Liver (tissue), 8 donors: ENCODE measurements at regions not wholly inside any gene's neighbourhood (a gene's known extent, or its start where the extent isn't known, plus 50 kb on each side); places are given as distances from the start of the nearest gene placed in this dataset.

ENCODE experiments used
- DNase-seq: peaks from one replicate; pipeline ENCODE4 v3.0.0-alpha.2; 2017; ENCODE audit warnings: low spot score
- H3K27ac ChIP-seq, 2 donors: one replicate each; pipeline ENCODE4 v1.7.0; 2013; ENCODE audit warnings: inconsistent platforms in 2 of 2, low read length in 2 of 2, control low read depth in 1 of 2, low read depth in 1 of 2, mild to moderate bottlenecking in 1 of 2
- H3K27me3 ChIP-seq, 4 donors: one replicate each; pipeline versions ENCODE4 v1.6.1 to v1.7.0; 2013; ENCODE audit warnings: low read length in 3 of 4, inconsistent platforms in 1 of 4, mild to moderate bottlenecking in 1 of 4, moderate library complexity in 1 of 4; ENCODE audit not compliant: control insufficient read depth in 4 of 4, insufficient read depth in 4 of 4
- H3K36me3 ChIP-seq, 4 donors: one replicate each; pipeline versions ENCODE4 v1.6.1 to v1.7.0; 2013; ENCODE audit warnings: low read length in 3 of 4, mild to moderate bottlenecking in 3 of 4, low read depth in 1 of 4, moderate library complexity in 1 of 4; ENCODE audit not compliant: control insufficient read depth in 4 of 4, insufficient read depth in 3 of 4
- H3K4me1 ChIP-seq, 4 donors: one replicate each; pipeline versions ENCODE4 v1.6.1 to v1.7.0; 2013; ENCODE audit warnings: low read length in 3 of 4, mild to moderate bottlenecking in 3 of 4, moderate library complexity in 1 of 4; ENCODE audit not compliant: control insufficient read depth in 4 of 4, insufficient read depth in 4 of 4
- H3K4me3 ChIP-seq, 3 donors: one replicate each; pipeline versions ENCODE4 v1.6.1 to v1.7.0; 2013; ENCODE audit warnings: low read length in 3 of 3, control low read depth in 1 of 3, low read depth in 1 of 3, mild to moderate bottlenecking in 1 of 3
- H3K9ac ChIP-seq, 2 donors: one replicate each; pipeline ENCODE4 v1.7.0; 2013; ENCODE audit warnings: low read length in 2 of 2, mild to moderate bottlenecking in 2 of 2, moderate library complexity in 2 of 2, control low read depth in 1 of 2, low read depth in 1 of 2
- H3K9me3 ChIP-seq, 4 donors: one replicate each; pipeline versions ENCODE4 v1.6.1 to v1.7.0; 2013; ENCODE audit warnings: low read length in 3 of 4; ENCODE audit not compliant: control insufficient read depth in 4 of 4
- ATF3 ChIP-seq: IDR thresholded peaks from 2 replicates; pipeline ENCODE4 v1.6.1; 2016; ENCODE audit warnings: antibody characterized with exemption
- CTCF ChIP-seq: fragments of 150-350 bp; IDR thresholded peaks from 2 replicates; pipeline ENCODE4 v1.5.1; 2017; ENCODE audit warnings: improper control_type of control experiment, low read depth, low read length; ENCODE audit not compliant: missing input control
- GABPA ChIP-seq, 2 donors: IDR thresholded peaks in 1 of 2; conservative IDR thresholded peaks in 1 of 2; 2 replicates each; pipeline ENCODE4 v1.6.1; 2016; ENCODE audit warnings: antibody characterized with exemption in 2 of 2, mild to moderate bottlenecking in 1 of 2, moderate library complexity in 1 of 2
- HNF4A ChIP-seq, 2 donors: conservative IDR thresholded peaks; 2 replicates each; pipeline ENCODE4 v1.6.1; 2016; ENCODE audit warnings: antibody characterized with exemption in 2 of 2, mild to moderate bottlenecking in 2 of 2
- HNF4G ChIP-seq: IDR thresholded peaks from 2 replicates; pipeline ENCODE4 v1.6.1; 2016; ENCODE audit warnings: antibody characterized with exemption
- JUND ChIP-seq, 2 donors: IDR thresholded peaks; 2 replicates each; pipeline ENCODE4 v1.6.1; 2016; ENCODE audit warnings: antibody characterized with exemption in 2 of 2
- MAX ChIP-seq: IDR thresholded peaks from 2 replicates; pipeline ENCODE4 v1.6.1; 2016; ENCODE audit warnings: antibody characterized with exemption
- NR2F2 ChIP-seq: IDR thresholded peaks from 2 replicates; pipeline ENCODE4 v1.6.1; 2016; ENCODE audit warnings: antibody characterized with exemption
- RAD21 ChIP-seq, 2 donors: IDR thresholded peaks; 2 replicates each; pipeline ENCODE4 v1.6.1; 2016; ENCODE audit warnings: antibody characterized with exemption in 2 of 2, mild to moderate bottlenecking in 2 of 2
- RXRA ChIP-seq, 2 donors: IDR thresholded peaks; 2 replicates each; pipeline ENCODE4 v1.6.1; 2017 to 2018; ENCODE audit warnings: antibody characterized with exemption in 2 of 2, mild to moderate bottlenecking in 1 of 2
- YY1 ChIP-seq: IDR thresholded peaks from 2 replicates; pipeline ENCODE4 v1.6.1; 2016; ENCODE audit warnings: antibody characterized with exemption, mild to moderate bottlenecking
- ZBTB33 ChIP-seq: IDR thresholded peaks from 2 replicates; pipeline ENCODE4 v1.6.1; 2016; ENCODE audit warnings: antibody characterized with exemption
- WGBS: extraction: QIAGEN DNeasy Blood & Tissue Kit; methylation state at CpG from one replicate; pipeline ENCODE4 v1.1.7; 2013; 5-methylcytosine and 5-hydroxymethylcytosine counted together
- donor health status: healthy.
- donor health status: healthy.
- donor health status: healthy.
- donor health status: healthy.
- donor health status: healthy.

- TF ChIP-seq ZBTB33 = no peak
Observed at GRCh38 chr14:84792722-84793410, 737.1 kb upstream of the FLRT2 start (continued).

- H3K9me3 ChIP-seq = peaks cover 0 to 2% (median 0%) of the 10 kb centered on the region in 4 donors
- no peak overlapping the region for H3K9ac ChIP-seq
- H3K36me3 ChIP-seq = no peaks in the 10 kb centered on the region
- no peaks in the 10 kb centered on the region for H3K27me3 ChIP-seq
- H3K27ac ChIP-seq = no peak overlapping the region
- no peak overlapping the region for H3K4me3 ChIP-seq
- TF ChIP-seq CTCF = no peak
- TF ChIP-seq HNF4G = no peak
- no peak for TF ChIP-seq MAX
- no peak for TF ChIP-seq JUND (IDR thresholded peaks at IDR 0.05)
- no peak for TF ChIP-seq NR2F2
- no peak for TF ChIP-seq HNF4A (conservative IDR thresholded peaks at IDR 0.05)
- no peak for TF ChIP-seq RXRA (IDR thresholded peaks at IDR 0.05)
- WGBS = 77% methylated on average over 3 of the region's 3 CpGs
- DNase-seq = no peak
- no peaks in the 10 kb centered on the region for H3K4me1 ChIP-seq
Observed at GRCh38 chr14:84797326-84797725, 732.6 kb upstream of the FLRT2 start.

GRCh38 chr14:84804468-84804867 lies 725.5 kb upstream of the FLRT2 start:
- H3K4me3 ChIP-seq = no peak overlapping the region
- H3K27ac ChIP-seq = no peak overlapping the region
- no peak for DNase-seq
- no peaks in the 10 kb centered on the region for H3K36me3 ChIP-seq
- H3K9ac ChIP-seq = no peak overlapping the region
- no peaks in the 10 kb centered on the region for H3K4me1 ChIP-seq
- TF ChIP-seq GABPA (IDR thresholded peaks at IDR 0.05 in 1 of 2, conservative IDR thresholded peaks at IDR 0.05 in 1 of 2) (no peak), RAD21 (IDR thresholded peaks at IDR 0.05) (no peak), ATF3 (no peak), CTCF (no peak), MAX (no peak), YY1 (no peak)
- H3K27me3 ChIP-seq = no peaks in the 10 kb centered on the region
- H3K9me3 ChIP-seq = peaks cover 0 to 1% (median 0%) of the 10 kb centered on the region in 4 donors
- 53% methylated on average over 1 of the region's 1 CpG for WGBS
